OCI-LY7 (cell line): ENCODE measurements at regions not wholly inside any gene's neighbourhood (a gene's known extent, or its start where the extent isn't known, plus 50 kb on each side); places are given as distances from the start of the nearest gene placed in this dataset.

ENCODE experiments used
- BruUV-seq: library from RNA; stranded (reverse); fragments of 400-500 nt; replicated peaks from 2 replicates; lab custom pipeline; 2021; lab: Mats Ljungman, UMichigan
- CTCF ChIA-PET: fragments of 300-600 bp; sonication (Branson Sonifier 250); formaldehyde crosslinking; loops from one replicate; lab custom pipeline; 2022; ENCODE audit warnings: antibody characterized with exemption; ENCODE audit not compliant: unreplicated experiment; lab: Charles Lee
- POLR2A ChIA-PET: fragments of 300-600 bp; sonication (Branson Sonifier 250); formaldehyde crosslinking; loops from one replicate; lab custom pipeline; 2022; ENCODE audit warnings: antibody characterized with exemption; lab: Charles Lee
- DNase-seq: peaks from one replicate; pipeline ENCODE4 v3.0.0-alpha.2; 2015; ENCODE audit warnings: low spot score
- H2AFZ ChIP-seq: fragments of 200-600 bp; sonication (generic), shearing (Covaris generic); 2 replicates; pipeline ENCODE4 v1.6.1; 2014; ENCODE audit warnings: mild to moderate bottlenecking, antibody characterized with exemption, low read length, moderate library complexity
- H3K27ac ChIP-seq: fragments of 200-600 bp; sonication (generic); 2 replicates; pipeline ENCODE4 v1.5.1; 2014; ENCODE audit warnings: mixed run types, low read depth, mild to moderate bottlenecking, moderate library complexity, low read length, inconsistent platforms; ENCODE audit not compliant: poor library complexity, severe bottlenecking
- H3K36me3 ChIP-seq: fragments of 200-600 bp; sonication (generic); 2 replicates; pipeline ENCODE4 v1.6.1; 2014; ENCODE audit warnings: mild to moderate bottlenecking, antibody characterized with exemption, low read length, moderate library complexity, mixed read lengths; ENCODE audit not compliant: insufficient read depth
- H3K4me1 ChIP-seq: fragments of 200-600 bp; sonication (generic); 2 replicates; pipeline ENCODE4 v1.5.1; 2014; ENCODE audit warnings: mild to moderate bottlenecking, low read length; ENCODE audit not compliant: insufficient read depth, poor library complexity, severe bottlenecking
- H3K4me2 ChIP-seq: fragments of 200-600 bp; sonication (generic); 2 replicates; pipeline ENCODE4 v1.6.1; 2014; ENCODE audit warnings: mild to moderate bottlenecking, low read length
- H3K4me3 ChIP-seq: fragments of 200-600 bp; sonication (generic); 2 replicates; pipeline ENCODE4 v1.5.1; 2014; ENCODE audit warnings: mild to moderate bottlenecking, low read depth, low read length; ENCODE audit not compliant: poor library complexity, severe bottlenecking
- H3K79me2 ChIP-seq: fragments of 200-600 bp; sonication (generic); 2 replicates; pipeline ENCODE4 v1.6.1; 2016; ENCODE audit warnings: low read depth, mild to moderate bottlenecking, low read length, moderate library complexity, mixed read lengths; ENCODE audit not compliant: insufficient read depth
- H3K9me2 ChIP-seq: fragments of 200-600 bp; sonication (generic); 2 replicates; pipeline ENCODE4 v1.6.1; 2016; ENCODE audit warnings: mild to moderate bottlenecking, low read length, mixed read lengths; ENCODE audit not compliant: insufficient read depth
- H3K9me3 ChIP-seq: fragments of 200-600 bp; sonication (generic); 2 replicates; pipeline ENCODE4 v1.6.1; 2014; ENCODE audit warnings: mild to moderate bottlenecking, mixed run types, low read length, mixed read lengths
- H4K20me1 ChIP-seq: fragments of 200-600 bp; sonication (generic); 2 replicates; pipeline ENCODE4 v1.6.1; 2014; ENCODE audit warnings: mild to moderate bottlenecking, antibody characterized with exemption, low read length, moderate library complexity, mixed read lengths; ENCODE audit not compliant: insufficient read depth
- EZH2phosphoT487 ChIP-seq: fragments of 200-600 bp; sonication (generic); IDR thresholded peaks from 2 replicates; pipeline ENCODE4 v1.6.1; 2018; ENCODE audit warnings: low read depth, borderline replicate concordance, mild to moderate bottlenecking, mixed run types, antibody characterized with exemption, low read length, moderate library complexity, mixed read lengths
- intact Hi-C: fragments of 100-400 bp; cut with micrococcal nuclease; formaldehyde crosslinking; loops from one replicate; pipeline ENCODE4 v1.10.0; 2022; ENCODE audit not compliant: unreplicated experiment
- TF ChIP-seq, protein P1 (sequence below): fragments of 200-600 bp; sonication (generic); conservative IDR thresholded peaks from 2 replicates; pipeline ENCODE4 v1.5.1; 2014; ENCODE audit warnings: mild to moderate bottlenecking, antibody characterized with exemption, low read length, moderate library complexity, mixed read lengths

DNA sequence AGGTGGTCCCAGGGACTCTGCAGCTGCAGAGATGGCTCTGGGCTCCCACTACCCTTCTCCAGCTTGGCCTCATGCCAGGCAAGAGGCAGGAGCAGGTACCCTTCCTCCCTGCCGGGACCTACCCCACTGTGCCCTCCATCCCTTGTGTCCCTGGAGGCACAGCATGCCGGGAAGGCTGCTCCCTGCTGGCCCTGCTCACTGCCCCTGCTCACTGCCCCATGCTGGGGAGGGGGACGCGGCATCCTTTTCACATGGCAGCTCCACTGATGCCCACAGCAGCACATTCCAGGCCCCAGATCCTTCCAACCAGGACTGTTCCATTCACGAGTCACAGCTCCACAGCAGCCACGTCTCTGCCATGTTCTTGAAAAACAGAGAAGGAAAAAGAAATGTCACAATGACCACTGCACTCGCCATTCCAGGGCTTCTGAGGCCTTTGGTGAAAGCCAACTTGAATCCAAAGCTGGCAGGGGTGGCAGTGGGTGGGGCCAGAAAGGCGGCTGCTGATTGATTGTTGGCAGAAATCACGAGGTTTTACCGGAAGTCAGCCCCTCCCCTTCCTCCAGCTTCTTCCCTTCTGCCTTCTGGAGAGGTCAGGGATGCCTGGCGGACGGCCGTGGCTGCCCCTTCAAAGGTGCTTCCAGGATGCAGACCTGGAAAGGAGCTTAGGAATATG is 268.0 kb downstream of the CYP26B1 start:
- no peaks in the 10 kb centered on the region for H3K36me3 ChIP-seq
- H3K4me1 ChIP-seq = no peaks in the 10 kb centered on the region
- H2AFZ ChIP-seq = peak overlapping the region; percentile 41; the same call in 1 of the 2 replicates
- no peaks in the 10 kb centered on the region for H3K9me2 ChIP-seq
- ChIA-PET CTCF (no interaction called here), POLR2A (no interaction called here)
- no peak for TF ChIP-seq EZH2phosphoT487
- TF ChIP-seq, protein P1, sequence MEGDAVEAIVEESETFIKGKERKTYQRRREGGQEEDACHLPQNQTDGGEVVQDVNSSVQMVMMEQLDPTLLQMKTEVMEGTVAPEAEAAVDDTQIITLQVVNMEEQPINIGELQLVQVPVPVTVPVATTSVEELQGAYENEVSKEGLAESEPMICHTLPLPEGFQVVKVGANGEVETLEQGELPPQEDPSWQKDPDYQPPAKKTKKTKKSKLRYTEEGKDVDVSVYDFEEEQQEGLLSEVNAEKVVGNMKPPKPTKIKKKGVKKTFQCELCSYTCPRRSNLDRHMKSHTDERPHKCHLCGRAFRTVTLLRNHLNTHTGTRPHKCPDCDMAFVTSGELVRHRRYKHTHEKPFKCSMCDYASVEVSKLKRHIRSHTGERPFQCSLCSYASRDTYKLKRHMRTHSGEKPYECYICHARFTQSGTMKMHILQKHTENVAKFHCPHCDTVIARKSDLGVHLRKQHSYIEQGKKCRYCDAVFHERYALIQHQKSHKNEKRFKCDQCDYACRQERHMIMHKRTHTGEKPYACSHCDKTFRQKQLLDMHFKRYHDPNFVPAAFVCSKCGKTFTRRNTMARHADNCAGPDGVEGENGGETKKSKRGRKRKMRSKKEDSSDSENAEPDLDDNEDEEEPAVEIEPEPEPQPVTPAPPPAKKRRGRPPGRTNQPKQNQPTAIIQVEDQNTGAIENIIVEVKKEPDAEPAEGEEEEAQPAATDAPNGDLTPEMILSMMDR = no peak
- no peak for DNase-seq
- H3K27ac ChIP-seq = no peak overlapping the region
- no peak overlapping the region for H3K4me3 ChIP-seq
- no peak overlapping the region for H3K4me2 ChIP-seq
- intact Hi-C loops = no loop called here
- no peaks in the 10 kb centered on the region for H3K79me2 ChIP-seq
- no peaks in the 10 kb centered on the region for H4K20me1 ChIP-seq
- H3K9me3 ChIP-seq = no peaks in the 10 kb centered on the region
- no TSS peak for BruUV-seq

DNA sequence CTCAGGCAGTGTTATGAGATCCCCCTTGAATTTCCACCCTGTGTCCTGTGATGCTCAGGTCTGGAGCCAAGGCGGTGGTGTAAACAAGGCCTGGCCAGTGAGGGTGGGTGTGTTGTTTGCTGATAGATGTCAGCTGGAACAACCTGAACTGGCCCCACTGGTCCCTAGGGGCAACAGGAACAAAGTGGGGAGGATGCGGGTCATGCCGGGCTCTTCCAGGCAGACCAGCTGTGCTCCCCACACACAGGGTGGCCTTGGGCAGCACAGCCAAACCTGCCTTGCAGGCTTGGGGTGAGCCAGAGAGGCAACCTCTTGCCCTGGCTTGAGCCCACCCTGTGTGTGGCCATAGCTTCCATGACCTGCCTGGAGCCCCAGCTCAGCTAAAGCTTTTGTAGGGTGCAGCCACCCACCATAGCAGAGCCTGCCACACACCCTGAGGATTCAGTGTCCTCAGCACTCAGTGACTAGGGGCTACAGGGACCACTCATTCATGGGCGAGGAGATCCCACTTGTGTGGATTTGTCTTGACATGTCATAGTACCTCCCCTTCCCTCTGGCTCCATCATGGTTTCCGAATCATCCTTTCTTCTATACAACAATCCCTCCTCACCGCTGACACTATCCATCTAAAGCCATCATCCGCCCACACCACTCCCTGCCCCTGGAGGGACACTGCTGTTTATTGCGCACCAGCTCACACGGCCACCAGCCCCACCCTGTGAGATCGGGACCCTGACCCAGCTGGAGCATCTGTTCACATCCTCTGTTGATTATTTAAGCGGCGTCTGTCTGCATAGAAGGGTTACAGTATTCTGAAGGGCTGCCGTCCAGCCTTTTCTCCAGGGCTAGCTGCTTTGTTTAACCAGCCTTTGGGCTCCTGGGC is 268.8 kb downstream of the CYP26B1 start:
- H3K27ac ChIP-seq = no peak overlapping the region

More for the DNA sequence above, 268.8 kb downstream of the CYP26B1 start:
- intact Hi-C loops = no loop called here
- Histone ChIP-seq H3K4me3 (no peak overlapping the region), H3K4me2 (no peak overlapping the region), H3K79me2 (no peaks in the 10 kb centered on the region), H3K36me3 (no peaks in the 10 kb centered on the region), H3K4me1 (no peaks in the 10 kb centered on the region), H3K9me3 (no peaks in the 10 kb centered on the region), H2AFZ (no peak overlapping the region), H4K20me1 (no peaks in the 10 kb centered on the region), H3K9me2 (no peaks in the 10 kb centered on the region)
- DNase-seq = no peak
- TF ChIP-seq, protein P1 = no peak
- no peak for TF ChIP-seq EZH2phosphoT487
- BruUV-seq = no TSS peak
- CTCF ChIA-PET = interaction anchor here (0.5 kb wide), 1 partner anchor 21 kb away, joined by 17 read pairs; no protein-coding TSS in a partner anchor
- POLR2A ChIA-PET = interaction anchor here (0.5 kb wide), 1 partner anchor 13 kb away, joined by 3 read pairs; no protein-coding TSS in a partner anchor
